C4-2B (cell line): ENCODE measurements at regions not wholly inside any gene's neighbourhood (a gene's known extent, or its start where the extent isn't known, plus 50 kb on each side); places are given as distances from the start of the nearest gene placed in this dataset.

ENCODE experiments used
- ZFX ChIP-seq: fragments of 450-650 bp; IDR thresholded peaks from 2 replicates; pipeline ENCODE4 v1.6.1; 2017
- TF ChIP-seq, protein P1 (sequence below): fragments of 450-650 bp; conservative IDR thresholded peaks from 2 replicates; pipeline ENCODE4 v1.5.1; 2017; ENCODE audit warnings: mild to moderate bottlenecking

DNA sequence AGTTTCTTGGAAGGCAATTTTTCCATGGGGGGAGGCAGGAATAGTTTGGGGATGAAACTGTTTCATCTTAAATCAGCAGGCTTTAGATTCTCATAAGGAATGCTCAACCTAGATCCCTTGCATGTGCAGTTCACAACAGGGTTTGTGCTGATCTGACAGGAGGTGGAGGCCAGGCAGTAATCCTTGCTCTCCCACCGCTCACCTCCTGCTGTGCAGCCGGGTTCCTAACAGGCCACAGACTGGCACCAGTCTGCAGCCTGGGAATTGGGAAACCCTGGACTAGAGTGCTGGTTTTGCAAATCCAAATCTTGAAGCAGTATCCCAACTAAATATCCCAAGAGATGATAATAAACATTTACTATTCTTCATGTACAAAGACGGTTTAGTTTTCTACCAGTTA lies 256.3 kb upstream of the TMCO5A start:
- TF ChIP-seq, protein P1, sequence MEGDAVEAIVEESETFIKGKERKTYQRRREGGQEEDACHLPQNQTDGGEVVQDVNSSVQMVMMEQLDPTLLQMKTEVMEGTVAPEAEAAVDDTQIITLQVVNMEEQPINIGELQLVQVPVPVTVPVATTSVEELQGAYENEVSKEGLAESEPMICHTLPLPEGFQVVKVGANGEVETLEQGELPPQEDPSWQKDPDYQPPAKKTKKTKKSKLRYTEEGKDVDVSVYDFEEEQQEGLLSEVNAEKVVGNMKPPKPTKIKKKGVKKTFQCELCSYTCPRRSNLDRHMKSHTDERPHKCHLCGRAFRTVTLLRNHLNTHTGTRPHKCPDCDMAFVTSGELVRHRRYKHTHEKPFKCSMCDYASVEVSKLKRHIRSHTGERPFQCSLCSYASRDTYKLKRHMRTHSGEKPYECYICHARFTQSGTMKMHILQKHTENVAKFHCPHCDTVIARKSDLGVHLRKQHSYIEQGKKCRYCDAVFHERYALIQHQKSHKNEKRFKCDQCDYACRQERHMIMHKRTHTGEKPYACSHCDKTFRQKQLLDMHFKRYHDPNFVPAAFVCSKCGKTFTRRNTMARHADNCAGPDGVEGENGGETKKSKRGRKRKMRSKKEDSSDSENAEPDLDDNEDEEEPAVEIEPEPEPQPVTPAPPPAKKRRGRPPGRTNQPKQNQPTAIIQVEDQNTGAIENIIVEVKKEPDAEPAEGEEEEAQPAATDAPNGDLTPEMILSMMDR = no peak
- TF ChIP-seq ZFX = no peak
